Right lung (tissue), 2 donors: ENCODE measurements at regions not wholly inside any gene's neighbourhood (a gene's known extent, or its start where the extent isn't known, plus 50 kb on each side); places are given as distances from the start of the nearest gene placed in this dataset.
"Not testable (repeated sequence)": the region's sequence is repeated elsewhere in the genome, so short reads cannot be mapped to it uniquely, and the experiment has no call there.

ENCODE experiments used
- DNase-seq, 2 donors: peaks; one replicate each; pipeline ENCODE4 v3.0.0-alpha.2; 2013

DNA sequence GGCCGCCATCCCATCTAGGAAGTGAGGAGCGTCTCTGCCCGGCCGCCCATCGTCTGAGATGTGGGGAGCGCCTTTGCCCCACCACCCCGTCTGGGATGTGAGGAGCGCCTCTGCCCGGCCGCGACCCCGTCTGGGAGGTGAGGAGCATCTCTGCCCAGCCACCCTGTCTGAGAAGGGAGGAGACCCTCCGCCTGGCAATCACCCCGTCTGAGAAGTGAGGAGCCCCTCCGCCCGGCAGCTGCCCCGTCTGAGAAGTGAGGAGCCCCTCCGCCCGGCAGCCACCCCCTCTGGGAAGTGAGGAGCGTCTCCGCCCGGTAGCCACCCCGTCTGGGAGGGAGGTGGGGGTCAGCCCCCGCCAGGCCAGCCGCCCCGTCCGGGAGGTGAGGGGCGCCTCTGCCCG lies 194.2 kb upstream of the FBXL4 start:
- not testable (repeated sequence) for DNase-seq

DNA sequence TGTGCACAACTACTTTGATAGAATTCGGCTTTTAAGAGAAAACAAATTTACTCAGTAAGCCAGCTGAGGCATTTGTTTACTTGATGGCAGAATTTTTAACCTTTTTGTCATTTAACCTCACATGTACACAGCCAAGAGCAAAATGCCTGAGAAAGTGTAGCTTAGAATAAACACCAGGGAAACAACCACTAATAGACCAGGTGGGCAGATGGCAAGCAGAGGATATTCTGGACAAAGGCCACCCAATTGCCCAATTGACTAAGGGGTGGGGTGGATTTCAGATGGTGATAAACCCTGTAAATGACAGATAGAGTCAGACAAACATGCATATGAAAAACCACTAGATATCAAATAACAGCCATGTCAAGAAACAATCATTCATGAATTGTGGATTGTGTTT lies 190.7 kb upstream of the FBXL4 start:
- no peak for DNase-seq

DNA sequence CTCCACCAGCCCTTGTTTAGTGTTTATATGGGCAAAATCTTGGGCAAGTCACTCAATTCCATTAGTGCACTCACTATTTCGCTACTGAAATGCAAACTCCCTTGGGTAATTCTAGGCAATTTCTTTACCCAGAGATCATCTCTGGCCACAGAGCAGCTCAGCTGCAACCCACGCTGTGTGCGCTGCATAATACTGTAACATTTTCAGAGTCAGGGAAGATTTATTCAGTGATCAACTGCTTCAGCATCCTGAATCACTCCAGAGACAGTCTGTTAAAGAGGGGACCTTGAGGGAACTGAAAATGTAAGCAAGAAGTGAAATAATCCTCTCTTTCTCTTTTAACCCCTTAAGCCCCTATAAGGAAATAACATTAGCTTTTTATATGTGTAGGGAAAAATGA lies 189.6 kb upstream of the FBXL4 start:
- DNase-seq: no peak

DNA sequence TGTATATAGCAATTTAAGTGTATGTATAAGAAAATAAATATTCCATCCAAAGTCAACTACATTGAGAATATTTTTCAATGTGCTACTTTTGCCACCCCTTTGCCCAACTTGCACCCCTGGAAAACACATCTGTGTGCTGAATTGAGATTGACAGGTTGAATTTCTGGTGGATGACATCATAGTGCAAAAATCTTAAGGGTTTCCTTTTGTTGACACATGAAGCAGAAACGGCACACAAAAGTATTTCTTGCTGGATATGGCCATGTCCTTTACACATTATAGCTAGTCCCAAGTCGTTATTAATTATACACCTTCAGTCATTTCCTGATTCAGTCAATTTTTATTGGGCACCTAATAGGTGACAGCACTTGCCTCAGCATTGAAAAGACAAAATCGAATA lies 188.7 kb upstream of the FBXL4 start:
- no peak for DNase-seq

DNA sequence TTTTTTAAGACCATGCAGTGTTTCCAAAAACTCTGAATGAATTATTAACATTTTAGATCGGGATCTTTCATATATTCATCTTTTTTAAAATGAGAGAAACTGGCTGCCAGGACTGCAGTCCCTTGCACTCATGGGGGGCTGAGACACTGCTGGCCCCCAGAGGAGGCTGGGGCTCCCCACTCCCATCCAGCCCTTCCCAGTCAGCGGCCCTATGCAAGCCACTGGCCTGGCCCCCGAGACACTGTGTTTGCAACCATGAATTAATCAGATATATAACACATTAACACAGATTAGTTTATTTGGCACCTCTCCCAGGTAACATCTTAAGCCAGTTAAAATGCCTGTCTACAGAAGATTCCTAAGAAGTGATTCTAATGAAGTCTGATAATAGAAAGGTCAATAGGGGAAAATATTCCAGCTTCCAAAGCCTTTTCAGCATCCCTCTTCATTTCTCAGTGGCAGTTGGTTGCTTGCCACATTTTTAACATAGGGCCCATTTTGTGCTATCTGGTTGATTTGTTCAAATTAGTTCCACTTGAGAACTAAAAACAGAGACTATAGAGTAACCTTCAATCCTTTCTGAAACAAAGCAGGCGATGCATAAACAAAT lies 184.4 kb upstream of the FBXL4 start:
- DNase-seq: no peak

DNA sequence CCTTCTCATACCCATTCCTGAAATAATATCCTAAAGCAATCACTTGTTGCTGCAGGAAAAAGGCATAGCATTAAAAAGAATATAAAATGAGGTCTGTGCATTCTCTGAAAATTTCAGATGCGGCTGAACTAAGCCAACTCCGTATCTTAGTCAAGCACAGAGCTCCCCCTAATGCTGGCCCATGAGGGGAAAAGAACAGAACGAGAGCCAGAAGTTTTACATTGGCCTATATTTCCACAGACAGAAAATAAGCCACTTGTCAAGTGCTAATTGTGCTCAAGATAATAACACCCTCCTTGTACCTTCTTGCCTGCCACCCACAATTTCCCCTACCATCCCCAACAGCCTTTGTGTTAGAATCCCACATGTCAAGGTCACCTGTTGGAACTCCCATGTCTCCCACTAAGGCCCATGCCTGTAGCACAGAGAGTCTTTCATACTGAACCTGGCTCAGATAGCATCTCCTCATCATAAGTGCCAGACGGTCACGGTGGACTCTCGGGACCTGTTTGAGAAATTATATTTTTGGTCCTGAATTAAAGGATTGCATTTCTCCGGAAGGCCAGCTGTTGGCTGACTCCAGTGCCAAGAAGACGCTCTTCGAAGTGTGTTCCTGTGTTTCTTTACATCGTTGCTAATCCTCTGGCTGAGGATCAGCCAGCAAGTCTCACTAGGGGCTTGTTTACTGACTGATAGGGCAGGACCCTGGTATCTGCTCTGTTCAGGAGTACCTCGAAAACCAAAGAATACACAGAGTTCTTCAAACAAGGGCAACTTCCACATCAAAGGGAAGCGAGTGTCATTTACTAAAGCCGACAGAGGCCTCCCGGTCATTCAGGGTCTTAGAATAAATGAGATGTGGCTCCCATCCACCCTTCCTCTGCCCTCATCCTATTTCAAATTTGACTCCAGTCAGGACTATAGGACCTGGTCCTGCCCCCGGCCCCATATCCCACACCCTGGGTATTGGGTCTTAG lies 183.4 kb upstream of the FBXL4 start:
- no peak for DNase-seq

DNA sequence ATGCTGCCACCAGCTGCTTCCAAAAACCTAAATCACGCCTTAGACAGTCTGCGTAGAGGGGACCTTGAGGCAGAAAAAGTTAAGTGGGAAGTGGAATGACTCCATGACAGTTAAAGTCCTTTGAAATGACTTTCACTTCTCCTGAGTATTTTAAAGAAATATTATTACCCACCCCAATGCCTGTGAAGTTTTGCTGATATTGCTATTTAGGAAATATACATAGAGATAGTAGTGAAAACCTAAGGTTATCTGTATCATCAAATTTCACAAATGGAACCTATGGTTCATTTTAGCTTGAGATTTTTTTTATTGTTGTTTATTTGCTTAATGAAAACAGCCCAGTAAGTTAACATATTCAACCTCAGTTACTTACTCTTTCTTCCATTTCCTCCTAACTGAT lies 182.1 kb upstream of the FBXL4 start:
- DNase-seq: no peak

DNA sequence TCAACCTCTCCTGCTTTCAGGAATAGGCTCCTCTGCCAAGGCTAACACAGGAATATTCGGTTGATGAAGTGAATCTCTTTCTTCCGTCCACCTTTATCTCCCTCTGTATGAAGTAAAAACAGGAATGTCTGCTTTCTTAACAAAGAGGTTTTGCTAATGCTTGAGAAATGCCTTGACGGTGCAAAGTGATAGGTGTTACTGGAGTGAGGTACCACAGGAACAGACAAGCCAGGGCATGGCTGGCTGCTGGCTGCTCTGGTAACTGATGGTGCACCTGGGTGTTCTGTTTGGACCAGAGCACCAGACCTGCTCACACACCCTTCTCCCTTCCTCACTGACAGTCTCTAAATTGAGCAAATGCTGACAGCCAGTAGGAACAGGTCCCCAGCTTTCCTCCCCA lies 174.0 kb upstream of the FBXL4 start:
- no peak for DNase-seq

DNA sequence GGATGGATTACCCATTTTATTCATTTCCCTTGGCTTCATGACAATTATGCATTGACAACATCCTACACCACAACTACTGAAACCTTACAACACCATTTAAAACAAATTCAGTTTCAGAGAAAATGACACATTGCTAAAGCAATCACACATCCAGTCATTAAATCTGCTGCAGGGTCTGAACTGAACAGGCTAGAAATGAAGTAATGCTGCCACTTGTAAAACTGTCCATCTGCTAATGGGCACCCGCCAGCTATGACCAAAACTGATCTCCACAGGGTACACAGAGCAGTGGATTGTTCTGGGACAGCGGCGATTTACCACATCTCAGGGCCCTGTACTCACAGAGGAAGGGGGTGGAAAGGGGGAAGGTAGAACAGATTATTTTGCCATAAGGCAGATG lies 172.9 kb upstream of the FBXL4 start:
- DNase-seq: no peak

DNA sequence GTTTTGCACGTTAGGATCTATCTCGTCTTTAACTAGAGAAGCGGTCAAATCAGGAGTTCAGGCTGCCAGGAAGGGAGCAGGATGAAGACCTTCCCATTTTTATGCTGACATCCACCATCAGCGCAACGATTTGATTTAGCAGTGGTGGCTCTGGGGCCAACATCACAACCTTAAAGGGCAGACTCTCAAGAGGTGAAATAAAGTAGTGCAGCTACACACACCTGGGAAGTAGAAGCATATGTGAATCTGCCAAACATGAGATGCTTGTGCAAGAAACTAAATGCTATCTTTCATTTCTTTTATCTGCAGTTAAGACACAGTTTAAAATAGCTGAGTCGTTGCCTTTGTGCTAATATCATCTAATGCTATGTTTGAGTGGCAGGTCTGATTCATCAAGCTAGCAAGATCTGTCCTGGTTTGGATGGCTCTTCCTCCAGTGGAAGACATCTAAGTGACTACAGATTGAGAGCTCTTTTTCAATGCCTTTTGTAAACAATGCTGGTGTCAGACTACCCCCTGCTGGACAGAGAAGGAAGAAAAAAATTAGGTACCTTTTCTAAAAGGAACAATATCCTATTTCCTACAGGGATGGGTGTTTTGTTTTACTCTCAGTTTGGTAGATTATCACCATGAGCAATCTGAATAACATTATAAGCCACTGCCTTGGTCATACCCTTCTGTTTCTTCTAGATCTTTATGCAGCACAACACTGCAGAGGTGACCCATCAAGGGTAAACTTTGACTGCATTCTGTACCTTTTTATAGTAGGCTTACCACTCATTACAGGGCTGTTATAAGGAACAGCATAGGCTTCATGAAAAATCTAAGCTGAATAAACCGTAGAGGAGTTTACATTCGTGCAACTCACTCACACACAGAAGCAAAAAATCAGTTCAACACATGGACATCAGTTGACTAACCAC lies 171.6 kb upstream of the FBXL4 start:
- peak in 1 of 2 donors; percentile 29 for DNase-seq

DNA sequence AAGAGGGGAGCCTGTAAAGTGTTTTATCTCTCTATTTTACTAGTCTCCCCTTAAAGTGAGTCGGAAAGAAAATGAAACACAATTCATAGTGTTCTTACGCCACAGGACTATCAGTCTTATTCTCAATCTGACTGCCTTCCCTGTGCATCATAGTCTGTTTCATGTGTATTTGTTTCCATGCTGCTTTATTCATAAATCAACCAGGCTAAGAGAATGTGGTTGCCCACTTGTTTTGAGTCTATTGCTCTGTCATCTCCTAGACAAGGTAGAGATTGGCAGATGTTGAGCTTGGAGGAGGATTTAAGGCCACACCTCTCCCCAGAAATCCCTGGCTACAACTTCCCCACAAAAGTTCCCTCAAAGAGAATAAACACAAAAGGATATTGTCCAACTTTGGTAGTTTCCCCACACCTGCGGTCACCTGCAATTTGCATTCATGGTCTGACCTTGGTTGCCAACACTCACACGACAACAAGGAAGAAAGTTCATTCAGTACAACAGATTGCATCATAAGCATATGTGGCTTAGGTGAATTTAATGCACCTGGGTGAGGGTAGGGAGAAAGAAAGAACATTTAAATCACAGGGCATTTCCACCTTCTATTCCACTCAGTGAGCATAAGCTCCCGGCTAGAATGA lies 167.1 kb upstream of the FBXL4 start:
- no peak for DNase-seq

DNA sequence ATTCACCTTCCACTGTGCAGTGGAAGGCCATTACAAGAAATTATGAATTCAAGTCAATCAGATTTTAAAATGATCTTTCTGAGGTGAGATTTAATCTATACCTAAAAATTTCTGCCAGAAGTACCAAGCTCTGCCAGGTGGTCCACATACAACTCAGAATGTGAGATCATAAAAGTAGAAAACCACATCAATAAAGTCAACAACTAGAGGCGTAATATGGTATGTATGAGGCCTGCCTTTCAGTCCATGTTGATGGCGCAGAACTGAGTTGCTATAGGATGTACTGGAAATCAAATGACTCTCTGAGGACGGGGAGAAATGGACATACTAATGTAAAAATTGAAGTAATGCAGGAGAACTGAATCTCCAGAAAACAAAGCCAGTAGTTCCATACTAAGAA lies 163.8 kb upstream of the FBXL4 start:
- no peak for DNase-seq

DNA sequence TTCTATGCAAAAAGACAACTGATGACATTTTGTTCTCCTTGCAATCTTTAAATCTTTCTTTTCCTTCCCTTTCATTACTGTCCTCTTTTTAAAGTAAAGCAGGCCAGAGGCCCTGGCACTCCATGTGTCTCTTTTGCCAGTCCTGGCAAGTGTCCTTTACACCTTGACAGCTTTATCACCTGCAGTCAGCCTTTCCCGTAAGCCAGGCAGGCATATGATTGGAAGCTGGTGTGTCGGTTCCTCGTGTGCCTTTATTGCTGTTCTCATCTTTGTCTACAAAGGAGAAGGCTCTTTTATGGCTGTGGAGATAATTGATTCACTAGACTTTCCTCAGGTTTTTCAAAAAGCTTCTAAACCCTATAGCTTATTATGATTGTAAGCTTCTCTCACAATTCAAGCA lies 162.3 kb upstream of the FBXL4 start:
- DNase-seq: no peak

DNA sequence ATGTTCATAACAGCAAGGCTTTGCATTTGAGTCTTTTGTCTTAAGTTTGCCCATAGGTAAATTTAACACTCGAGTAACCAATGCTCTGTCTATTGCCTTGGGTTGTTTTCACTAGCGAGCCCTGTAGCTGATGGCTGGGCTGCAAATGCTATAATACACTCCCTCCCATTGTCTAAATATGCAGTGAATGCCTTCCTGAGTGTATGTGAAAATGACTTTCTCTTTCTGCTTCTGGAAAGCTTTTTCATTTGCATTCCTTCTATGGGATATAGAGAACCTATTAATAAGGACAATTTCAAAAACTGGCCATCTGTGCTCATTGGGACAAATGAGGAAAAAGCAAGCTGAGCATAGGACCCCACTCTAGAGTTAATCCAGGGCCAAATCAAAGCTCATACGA lies 156.5 kb upstream of the FBXL4 start:
- DNase-seq: no peak

DNA sequence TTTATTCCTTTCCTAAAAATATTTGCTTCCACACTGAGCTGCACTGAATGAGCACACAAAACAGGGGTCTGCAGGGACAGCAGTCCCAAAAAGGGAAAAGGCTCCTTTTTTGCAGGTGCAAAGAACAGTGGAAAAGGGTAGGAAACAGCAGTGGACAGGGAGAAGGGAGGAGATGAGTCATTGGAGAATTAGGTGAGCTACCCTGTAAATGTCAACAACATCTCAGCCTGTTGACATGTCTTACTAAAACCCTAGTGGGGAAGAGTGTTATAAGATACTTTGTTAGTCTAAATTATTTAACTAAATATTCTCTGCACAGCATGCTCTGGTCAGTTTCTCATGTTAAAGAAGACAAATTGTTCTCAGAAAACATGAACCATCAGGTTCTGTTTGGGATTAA lies 151.5 kb upstream of the FBXL4 start:
- no peak for DNase-seq

DNA sequence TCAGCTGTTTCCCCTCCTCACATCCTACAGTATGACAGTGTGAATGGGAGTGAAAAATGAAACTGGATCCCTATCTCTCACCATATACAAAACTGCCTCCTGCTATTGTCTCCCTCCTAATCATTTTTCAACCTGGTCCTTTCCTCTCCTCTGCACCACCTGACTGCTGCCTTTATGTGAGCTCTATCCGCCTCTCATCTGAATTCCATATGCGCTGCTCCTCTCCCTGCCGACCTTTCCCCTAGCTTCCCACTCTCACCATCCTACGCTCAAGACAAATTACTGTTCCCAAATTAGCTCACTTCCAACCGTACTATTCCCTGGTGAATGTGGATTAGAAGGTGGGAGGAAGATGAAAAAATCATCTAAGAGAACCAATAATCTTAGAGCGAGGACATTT lies 148.4 kb upstream of the FBXL4 start:
- no peak for DNase-seq

DNA sequence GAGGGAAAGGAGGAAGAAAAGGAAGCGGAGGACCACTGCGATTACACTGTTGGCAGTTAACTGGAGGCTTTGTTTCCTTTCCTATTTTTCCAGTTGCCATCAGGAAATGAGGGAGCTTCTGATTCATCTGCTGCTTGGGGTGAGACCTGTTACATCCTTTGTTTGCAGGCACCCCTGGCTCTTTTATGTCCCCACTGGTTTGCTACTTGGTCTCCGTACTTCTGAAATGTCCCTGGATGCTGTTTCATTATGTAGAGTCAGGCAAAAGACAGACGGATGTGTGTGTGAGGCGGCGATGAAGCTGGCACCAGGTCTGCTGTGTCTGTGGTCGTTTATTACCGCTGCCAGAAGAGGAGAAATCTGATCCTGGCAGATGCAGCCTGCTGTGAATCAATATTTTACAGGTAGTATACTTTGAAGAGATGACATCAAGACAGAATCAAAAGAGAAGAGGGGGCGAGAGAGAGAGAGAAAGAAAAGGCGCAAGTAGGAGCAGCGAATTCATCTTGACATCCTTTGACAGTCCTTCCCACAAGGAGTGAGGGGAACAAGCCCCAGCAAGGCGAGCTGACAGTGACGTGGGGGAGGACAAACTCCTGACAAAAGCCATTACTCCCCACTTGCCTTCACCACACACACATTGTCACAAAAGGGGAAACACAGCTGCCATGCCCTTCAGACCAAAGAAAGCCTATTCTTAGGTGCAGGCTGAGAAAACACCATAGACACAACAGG lies 145.9 kb upstream of the FBXL4 start:
- DNase-seq: no peak

DNA sequence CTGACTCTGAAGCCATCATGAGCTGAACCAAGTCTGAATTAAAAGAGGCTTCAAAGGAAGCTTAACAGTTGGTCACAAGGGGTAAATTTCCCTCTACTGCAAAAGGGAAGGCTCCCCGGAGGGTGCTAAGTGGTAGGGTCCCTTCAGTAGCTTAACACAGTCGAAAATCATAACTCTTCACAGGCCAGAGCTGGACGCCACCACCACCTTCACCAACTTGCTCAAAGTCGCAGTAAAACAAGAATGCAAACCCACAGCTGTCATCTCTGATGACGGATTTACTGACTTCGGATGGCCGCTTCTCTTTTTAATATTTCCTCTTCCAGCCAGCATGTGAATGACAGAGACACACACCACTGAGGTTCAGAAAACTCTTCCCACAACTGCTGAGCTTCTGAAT lies 144.7 kb upstream of the FBXL4 start:
- DNase-seq: no peak

DNA sequence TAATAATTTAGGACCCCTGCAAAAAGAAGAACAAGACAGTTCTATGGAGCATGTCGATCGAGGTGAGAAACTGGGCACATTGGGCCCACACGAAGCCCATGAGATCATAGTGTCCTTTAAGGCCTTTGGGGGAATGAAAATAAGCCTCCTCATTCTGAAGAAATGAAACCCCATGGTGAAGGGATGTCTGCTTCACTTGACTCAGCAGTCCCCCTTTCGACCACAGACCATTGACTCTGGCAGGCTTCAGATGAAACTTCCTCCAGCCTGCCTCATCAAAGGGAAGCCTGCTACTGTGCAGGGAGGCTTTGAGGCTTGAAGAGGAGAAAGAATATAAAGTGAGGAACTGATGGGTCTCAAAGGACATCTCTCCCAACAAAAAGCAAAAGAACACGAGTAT lies 144.2 kb upstream of the FBXL4 start:
- DNase-seq: no peak

DNA sequence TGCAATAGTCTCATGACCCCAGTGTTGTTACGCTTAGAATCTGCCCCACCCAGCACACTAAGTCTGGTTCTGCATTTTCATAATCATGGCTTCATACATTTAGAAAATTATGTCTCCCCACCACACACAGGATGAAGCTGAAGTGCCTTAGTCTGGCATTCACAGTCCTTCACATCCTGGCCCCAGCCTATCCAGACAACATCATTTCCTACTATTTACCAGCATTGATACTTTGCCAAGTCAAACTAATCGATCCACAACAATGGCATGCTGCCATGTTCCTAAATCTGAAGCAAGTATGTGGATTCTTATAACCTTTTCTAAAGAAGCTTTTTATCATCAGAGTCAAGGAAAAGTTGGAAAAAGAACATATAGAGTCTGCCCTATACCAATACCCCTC lies 132.4 kb upstream of the FBXL4 start:
- no peak for DNase-seq

DNA sequence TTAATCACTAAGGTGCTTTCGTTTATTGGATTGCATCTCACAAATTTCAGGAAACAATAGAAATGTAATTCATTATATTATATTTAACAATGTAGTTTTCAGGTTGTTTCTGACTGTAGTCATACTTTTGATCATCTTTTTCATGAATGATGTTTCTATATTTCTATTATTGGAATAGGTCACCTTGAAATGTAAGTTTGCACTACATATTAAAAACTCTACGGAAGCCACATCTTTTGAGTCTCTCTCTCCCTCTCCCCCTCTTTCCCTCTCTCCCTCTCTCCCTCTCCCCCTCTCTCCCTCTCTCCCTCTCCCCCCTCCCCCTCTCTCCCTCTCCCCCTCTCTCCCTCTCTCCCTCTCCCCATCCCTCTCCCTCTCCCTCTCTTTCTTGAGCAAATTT lies 131.3 kb upstream of the FBXL4 start:
- no peak for DNase-seq
